ENCODE measurements at regions not wholly inside any gene's neighbourhood (a gene's known extent, or its start where the extent isn't known, plus 50 kb on each side); places are given as distances from the start of the nearest gene placed in this dataset.

- TF ChIP-seq, protein P1, sequence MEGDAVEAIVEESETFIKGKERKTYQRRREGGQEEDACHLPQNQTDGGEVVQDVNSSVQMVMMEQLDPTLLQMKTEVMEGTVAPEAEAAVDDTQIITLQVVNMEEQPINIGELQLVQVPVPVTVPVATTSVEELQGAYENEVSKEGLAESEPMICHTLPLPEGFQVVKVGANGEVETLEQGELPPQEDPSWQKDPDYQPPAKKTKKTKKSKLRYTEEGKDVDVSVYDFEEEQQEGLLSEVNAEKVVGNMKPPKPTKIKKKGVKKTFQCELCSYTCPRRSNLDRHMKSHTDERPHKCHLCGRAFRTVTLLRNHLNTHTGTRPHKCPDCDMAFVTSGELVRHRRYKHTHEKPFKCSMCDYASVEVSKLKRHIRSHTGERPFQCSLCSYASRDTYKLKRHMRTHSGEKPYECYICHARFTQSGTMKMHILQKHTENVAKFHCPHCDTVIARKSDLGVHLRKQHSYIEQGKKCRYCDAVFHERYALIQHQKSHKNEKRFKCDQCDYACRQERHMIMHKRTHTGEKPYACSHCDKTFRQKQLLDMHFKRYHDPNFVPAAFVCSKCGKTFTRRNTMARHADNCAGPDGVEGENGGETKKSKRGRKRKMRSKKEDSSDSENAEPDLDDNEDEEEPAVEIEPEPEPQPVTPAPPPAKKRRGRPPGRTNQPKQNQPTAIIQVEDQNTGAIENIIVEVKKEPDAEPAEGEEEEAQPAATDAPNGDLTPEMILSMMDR (IDR thresholded peaks at IDR 0.05), result no peak
- TF ChIP-seq POLR2A (IDR thresholded peaks at IDR 0.05), result no peak
- TF ChIP-seq POLR2AphosphoS5 (IDR thresholded peaks at IDR 0.05; ENCODE audit: insufficient read depth in 1 of 2, low read depth in 1 of 2), result no peak
- Histone ChIP-seq H3K27ac (no peak overlapping the region), H3K9me3 (no peaks in the 10 kb centered on the region), H3K4me3 (no peak overlapping the region), H3K4me1 (no peaks in the 10 kb centered on the region), H3K27me3 (no peaks in the 10 kb centered on the region), H3K36me3 (no peaks in the 10 kb centered on the region)
- intact Hi-C loops (cut with DNase I), result no loop called here
- DNase-seq (ENCODE audit: extremely low spot score in 2 of 2), result no peak
Observed at GRCh38 chr17:65398040-65398787, 163.2 kb downstream of the AXIN2 start.

DNA sequence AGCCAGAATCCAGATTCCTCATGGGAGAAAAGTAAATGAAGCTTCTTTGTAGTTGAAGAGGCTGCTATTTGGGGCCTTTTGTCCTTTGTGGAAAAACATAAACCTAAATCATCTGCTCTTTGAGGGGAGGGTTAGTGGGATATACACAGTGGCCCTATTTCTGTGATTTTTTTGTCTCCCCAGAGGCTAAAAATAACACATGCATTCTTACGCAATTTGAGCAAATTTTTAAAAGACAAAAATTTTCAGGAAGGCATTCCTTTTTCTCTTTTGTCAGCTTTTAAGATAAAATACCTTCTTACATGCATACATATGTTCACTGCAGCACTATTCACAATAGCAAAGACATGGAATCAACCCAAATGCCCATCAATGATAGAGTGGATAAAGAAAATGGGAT, 165.5 kb downstream of the AXIN2 start:
- Histone ChIP-seq H3K36me3 (no peaks in the 10 kb centered on the region), H3K27ac (no peak overlapping the region), H3K4me3 (no peak overlapping the region), H3K9me3 (no peaks in the 10 kb centered on the region), H3K27me3 (no peaks in the 10 kb centered on the region), H3K4me1 (no peaks in the 10 kb centered on the region)
- TF ChIP-seq, protein P1 (IDR thresholded peaks at IDR 0.05), result no peak
- TF ChIP-seq POLR2AphosphoS5 (IDR thresholded peaks at IDR 0.05; ENCODE audit: insufficient read depth in 1 of 2, low read depth in 1 of 2) (no peak), POLR2A (IDR thresholded peaks at IDR 0.05) (no peak)
- no peak for DNase-seq (ENCODE audit: extremely low spot score in 2 of 2)
- intact Hi-C loops (cut with DNase I), result no loop called here

DNA sequence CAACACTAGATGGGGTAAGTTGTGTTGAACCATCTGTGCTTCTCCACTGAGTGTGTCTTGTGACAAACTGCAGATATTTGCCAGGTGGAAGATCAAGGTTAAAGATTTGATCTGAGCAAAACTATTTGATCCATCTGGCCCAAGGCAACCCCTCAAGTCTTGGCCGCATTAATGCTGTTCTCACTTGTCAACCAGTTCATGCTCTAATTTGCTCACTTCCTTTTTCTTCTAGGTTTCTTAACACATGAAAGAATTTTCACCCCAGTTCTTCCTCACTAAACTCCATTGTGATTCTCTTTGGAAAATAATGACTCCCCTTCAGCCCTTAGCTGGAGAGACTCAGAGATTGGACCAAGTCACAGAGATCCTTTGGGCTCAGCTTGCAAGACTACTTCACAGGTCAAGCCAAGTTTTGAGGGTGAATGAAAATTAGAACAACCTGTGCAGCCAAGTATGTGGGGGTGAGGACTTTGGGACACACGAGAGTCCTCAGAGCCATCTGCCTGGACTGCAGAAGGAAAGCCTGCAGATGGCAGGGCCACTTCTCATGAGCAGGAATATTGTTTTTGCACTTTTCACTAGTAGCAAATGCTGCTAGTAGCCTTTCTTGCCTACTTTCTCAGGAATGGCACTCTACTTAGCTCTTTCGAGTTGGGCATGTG, 166.5 kb downstream of the AXIN2 start:
- no peak for DNase-seq (ENCODE audit: extremely low spot score in 2 of 2)
- no peaks in the 10 kb centered on the region for H3K36me3 ChIP-seq
- H3K4me1 ChIP-seq, result peaks cover 4% of the 10 kb centered on the region
- no peak overlapping the region for H3K27ac ChIP-seq
- no peak overlapping the region for H3K4me3 ChIP-seq
- intact Hi-C loops (cut with DNase I), result no loop called here
- H3K27me3 ChIP-seq, result no peaks in the 10 kb centered on the region
- no peaks in the 10 kb centered on the region for H3K9me3 ChIP-seq
- TF ChIP-seq, protein P1 (IDR thresholded peaks at IDR 0.05), result no peak
- TF ChIP-seq POLR2A (IDR thresholded peaks at IDR 0.05) (no peak), POLR2AphosphoS5 (IDR thresholded peaks at IDR 0.05; ENCODE audit: insufficient read depth in 1 of 2, low read depth in 1 of 2) (no peak)

DNA sequence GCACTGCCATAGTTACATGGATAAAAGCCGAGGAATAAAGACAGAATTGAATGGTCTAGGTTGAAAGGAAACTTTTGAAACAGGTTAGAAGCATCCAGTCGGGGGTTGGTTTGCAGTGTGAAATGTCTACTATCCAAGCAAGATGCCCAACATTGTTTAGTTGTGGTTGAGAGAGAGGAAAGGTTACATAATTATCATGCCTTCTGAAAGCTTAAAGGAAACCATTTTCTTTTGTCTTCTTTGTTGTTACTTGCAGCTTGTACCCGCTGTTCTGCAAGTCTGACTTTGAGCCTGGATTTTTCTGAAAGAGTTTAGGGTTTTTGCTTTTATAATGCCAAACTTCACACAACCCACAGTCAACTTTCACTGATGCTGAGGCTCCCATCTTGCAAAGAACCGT, 167.9 kb downstream of the AXIN2 start:
- TF ChIP-seq POLR2AphosphoS5 (IDR thresholded peaks at IDR 0.05; ENCODE audit: insufficient read depth in 1 of 2, low read depth in 1 of 2) (no peak), POLR2A (IDR thresholded peaks at IDR 0.05) (no peak)
- TF ChIP-seq, protein P1 (IDR thresholded peaks at IDR 0.05), result no peak
- Histone ChIP-seq H3K27me3 (no peaks in the 10 kb centered on the region), H3K4me3 (no peak overlapping the region), H3K27ac (no peak overlapping the region), H3K4me1 (peaks cover 11% of the 10 kb centered on the region), H3K36me3 (no peaks in the 10 kb centered on the region), H3K9me3 (no peaks in the 10 kb centered on the region)
- intact Hi-C loops (cut with DNase I), result no loop called here
- no peak for DNase-seq (ENCODE audit: extremely low spot score in 2 of 2)

DNA sequence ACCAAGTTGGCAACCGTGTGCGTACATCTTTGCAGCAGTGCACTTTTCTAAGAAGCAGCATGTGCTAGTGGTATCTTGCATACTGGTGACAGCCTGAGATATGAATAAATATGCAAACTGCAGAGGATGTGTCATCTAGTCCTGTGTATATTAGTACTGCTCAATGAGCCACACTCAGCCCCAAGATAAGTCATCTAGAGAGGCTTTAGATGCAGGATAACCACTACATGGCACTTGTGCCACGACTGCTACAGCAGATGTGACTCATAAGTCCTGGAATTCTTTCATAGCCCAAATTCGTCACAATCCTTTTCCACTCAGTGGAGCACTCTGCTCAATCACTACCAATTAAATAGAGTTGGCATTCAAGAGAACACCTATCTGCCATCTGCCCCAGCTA, 171.5 kb downstream of the AXIN2 start:
- H3K4me1 ChIP-seq, result peaks cover 11% of the 10 kb centered on the region
- H3K36me3 ChIP-seq, result no peaks in the 10 kb centered on the region
- no peak overlapping the region for H3K27ac ChIP-seq
- DNase-seq (ENCODE audit: extremely low spot score in 2 of 2), result no peak
- no peak overlapping the region for H3K4me3 ChIP-seq
- H3K9me3 ChIP-seq, result no peaks in the 10 kb centered on the region
- no peaks in the 10 kb centered on the region for H3K27me3 ChIP-seq
- TF ChIP-seq, protein P1 (IDR thresholded peaks at IDR 0.05), result no peak
- TF ChIP-seq POLR2AphosphoS5 (IDR thresholded peaks at IDR 0.05; ENCODE audit: insufficient read depth in 1 of 2, low read depth in 1 of 2), result no peak
- intact Hi-C loops (cut with DNase I), result no loop called here

All from vagina (tissue), 2 donors.